Spleen (tissue), 11 donors: ENCODE measurements at regions not wholly inside any gene's neighbourhood (a gene's known extent, or its start where the extent isn't known, plus 50 kb on each side); places are given as distances from the start of the nearest gene placed in this dataset.

Experiments
- DNase-seq: peaks from one replicate; pipeline ENCODE4 v3.0.0-alpha.2; 2020
- H3K27ac ChIP-seq, 8 donors: fragments of 200-600 bp; sonication (generic) in 7 of 8; 1 replicate in 4 of 8; 2 replicates in 4 of 8; pipeline versions ENCODE4 v1.5.0 to v1.8.0; 2016 to 2021; ENCODE audit warnings: inconsistent platforms in 4 of 8, mild to moderate bottlenecking in 4 of 8, moderate library complexity in 1 of 8
- H3K27me3 ChIP-seq, 7 donors: fragments of 200-600 bp; sonication (generic) in 6 of 7; replicated peaks in 1 of 7; 1 replicate in 4 of 7; 2 replicates in 3 of 7; pipeline versions ENCODE4 v1.5.0 to v1.8.0; 2016 to 2021; ENCODE audit warnings: inconsistent platforms in 3 of 7, mild to moderate bottlenecking in 1 of 7
- H3K36me3 ChIP-seq, 6 donors: fragments of 200-600 bp; sonication (generic) in 5 of 6; 1 replicate in 4 of 6; 2 replicates in 2 of 6; pipeline versions ENCODE4 v1.5.0 to v1.8.0; 2016 to 2021; ENCODE audit warnings: inconsistent platforms in 2 of 6
- H3K4me1 ChIP-seq, 6 donors: fragments of 200-600 bp; sonication (generic) in 5 of 6; 1 replicate in 3 of 6; 2 replicates in 3 of 6; pipeline versions ENCODE4 v1.5.0 to v1.8.0; 2016 to 2021; ENCODE audit warnings: inconsistent platforms in 3 of 6
- H3K4me3 ChIP-seq, 8 donors: fragments of 200-600 bp; sonication (generic) in 7 of 8; 1 replicate in 4 of 8; 2 replicates in 4 of 8; pipeline versions ENCODE4 v1.5.0 to v1.8.0; 2016 to 2021; ENCODE audit warnings: inconsistent platforms in 4 of 8, mild to moderate bottlenecking in 4 of 8, moderate library complexity in 2 of 8
- H3K9me3 ChIP-seq, 8 donors: fragments of 200-600 bp; sonication (generic) in 7 of 8; 1 replicate in 4 of 8; 2 replicates in 4 of 8; pipeline versions ENCODE4 v1.5.0 to v1.8.0; 2016 to 2021; ENCODE audit warnings: inconsistent platforms in 4 of 8
- POLR2A ChIP-seq, 3 donors: fragments of 450-650 bp; IDR thresholded peaks; one replicate each; pipeline ENCODE4 v1.5.1; 2017; ENCODE audit warnings: antibody characterized with exemption in 3 of 3, mild to moderate bottlenecking in 1 of 3
- POLR2AphosphoS5 ChIP-seq, 3 donors: sonication (generic); formaldehyde crosslinking; IDR thresholded peaks; one replicate each; pipeline ENCODE4 v1.5.1; 2017; ENCODE audit warnings: antibody characterized with exemption in 3 of 3
- WGBS, 5 donors: extraction: QIAGEN DNeasy Blood & Tissue Kit in 3 of 5; methylation state at CpG; one replicate each; pipeline versions ENCODE4 v1.1.5 to v1.1.7; 2013 to 2018; 5-methylcytosine and 5-hydroxymethylcytosine counted together
- intact Hi-C: fragments of 100-400 bp; cut with DNase I; formaldehyde crosslinking; loops from one replicate; pipeline ENCODE4 v1.15.0; 2023; ENCODE audit warnings: low total_unique reads
- TF ChIP-seq, protein P1 (sequence below), 11 experiments: fragments of 200-600 bp in 7 of 11; fragments of 450-650 bp in 4 of 11; sonication (generic) in 4 of 11; IDR thresholded peaks in 8 of 11; conservative IDR thresholded peaks in 3 of 11; 1 replicate in 7 of 11; 2 replicates in 4 of 11; pipeline versions ENCODE4 v1.4.0 to v1.8.0; 2016 to 2021; ENCODE audit warnings: antibody characterized with exemption in 11 of 11, inconsistent platforms in 4 of 11, mild to moderate bottlenecking in 1 of 11
- donor health status: healthy with polysubstance abuse.
- donor health status: DM: no; HTN: no; CAD: no; lungs with moderate emphysema.
- donor health status: DM: no; HTN: no; CAD: no.
- donor health status: Bipolar disorder and iron deficiency.
- donor health status: healthy.
- donor health status: DM: no; HTN: no; CAD: no.
- donor health status: DM: yes; HTN: yes; CAD: no.

- WGBS, 5 donors = 45 to 83% (median 64%) methylated on average over 1 of the region's 1 CpG
- Histone ChIP-seq H3K27me3 (no peaks in the 10 kb centered on the region), H3K27ac (no peak overlapping the region), H3K36me3 (no peaks in the 10 kb centered on the region), H3K4me1 (no peaks in the 10 kb centered on the region), H3K9me3 (peaks cover 0 to 4% (median 0%) of the 10 kb centered on the region in 8 donors), H3K4me3 (no peak overlapping the region)
- no peak for DNase-seq
- TF ChIP-seq, protein P1, sequence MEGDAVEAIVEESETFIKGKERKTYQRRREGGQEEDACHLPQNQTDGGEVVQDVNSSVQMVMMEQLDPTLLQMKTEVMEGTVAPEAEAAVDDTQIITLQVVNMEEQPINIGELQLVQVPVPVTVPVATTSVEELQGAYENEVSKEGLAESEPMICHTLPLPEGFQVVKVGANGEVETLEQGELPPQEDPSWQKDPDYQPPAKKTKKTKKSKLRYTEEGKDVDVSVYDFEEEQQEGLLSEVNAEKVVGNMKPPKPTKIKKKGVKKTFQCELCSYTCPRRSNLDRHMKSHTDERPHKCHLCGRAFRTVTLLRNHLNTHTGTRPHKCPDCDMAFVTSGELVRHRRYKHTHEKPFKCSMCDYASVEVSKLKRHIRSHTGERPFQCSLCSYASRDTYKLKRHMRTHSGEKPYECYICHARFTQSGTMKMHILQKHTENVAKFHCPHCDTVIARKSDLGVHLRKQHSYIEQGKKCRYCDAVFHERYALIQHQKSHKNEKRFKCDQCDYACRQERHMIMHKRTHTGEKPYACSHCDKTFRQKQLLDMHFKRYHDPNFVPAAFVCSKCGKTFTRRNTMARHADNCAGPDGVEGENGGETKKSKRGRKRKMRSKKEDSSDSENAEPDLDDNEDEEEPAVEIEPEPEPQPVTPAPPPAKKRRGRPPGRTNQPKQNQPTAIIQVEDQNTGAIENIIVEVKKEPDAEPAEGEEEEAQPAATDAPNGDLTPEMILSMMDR (IDR thresholded peaks at IDR 0.05 in 8 of 11, conservative IDR thresholded peaks at IDR 0.05 in 3 of 11) = no peak
- TF ChIP-seq POLR2AphosphoS5 (IDR thresholded peaks at IDR 0.05) (no peak), POLR2A (IDR thresholded peaks at IDR 0.05) (no peak)
- intact Hi-C loops = no loop called here
Measured at GRCh38 chr20:9945408-9945807, 89.4 kb upstream of the ANKEF1 start.

DNA sequence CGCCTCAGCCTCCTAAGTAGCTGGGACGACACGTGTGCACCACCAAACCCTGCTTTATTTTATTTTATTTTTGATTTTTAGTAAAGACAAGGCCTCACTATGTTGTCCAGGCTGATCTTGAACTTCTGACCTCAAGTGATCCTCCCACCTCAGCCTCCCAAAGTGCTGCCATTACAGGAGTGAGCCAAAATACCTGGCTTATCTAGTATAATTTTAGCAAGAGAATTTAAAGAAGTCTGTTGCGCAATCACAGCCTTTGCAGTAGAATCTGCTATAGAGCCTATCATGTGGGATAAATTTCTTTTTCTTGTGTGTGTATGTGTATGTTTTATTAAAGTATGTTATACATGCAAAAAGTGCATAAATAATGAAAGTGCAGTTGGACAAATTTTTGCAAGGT is 92.1 kb upstream of the ANKEF1 start:
- 85 to 88% (median 87%) methylated on average over 4 of the region's 4 CpGs for WGBS, 5 donors
- DNase-seq = no peak
- H3K27me3 ChIP-seq = no peaks in the 10 kb centered on the region
- H3K27ac ChIP-seq = no peak overlapping the region
- no peak overlapping the region for H3K4me3 ChIP-seq
- no peaks in the 10 kb centered on the region for H3K4me1 ChIP-seq
- intact Hi-C loops = no loop called here
- H3K9me3 ChIP-seq = peaks cover 0 to 6% (median 0%) of the 10 kb centered on the region in 8 donors
- TF ChIP-seq, protein P1 (IDR thresholded peaks at IDR 0.05 in 8 of 11, conservative IDR thresholded peaks at IDR 0.05 in 3 of 11) = no peak
- no peak for TF ChIP-seq POLR2AphosphoS5 (IDR thresholded peaks at IDR 0.05)
- no peak for TF ChIP-seq POLR2A (IDR thresholded peaks at IDR 0.05)
- no peaks in the 10 kb centered on the region for H3K36me3 ChIP-seq

GRCh38 chr20:9940329-9940728 is 94.5 kb upstream of the ANKEF1 start:
- DNase-seq = no peak
- TF ChIP-seq POLR2A (IDR thresholded peaks at IDR 0.05) (no peak), POLR2AphosphoS5 (IDR thresholded peaks at IDR 0.05) (no peak)
- TF ChIP-seq, protein P1 (IDR thresholded peaks at IDR 0.05 in 8 of 11, conservative IDR thresholded peaks at IDR 0.05 in 3 of 11) = no peak
- Histone ChIP-seq H3K27me3 (no peaks in the 10 kb centered on the region), H3K4me1 (no peaks in the 10 kb centered on the region), H3K4me3 (no peak overlapping the region), H3K36me3 (no peaks in the 10 kb centered on the region), H3K27ac (no peak overlapping the region), H3K9me3 (peaks cover 0 to 6% (median 0%) of the 10 kb centered on the region in 8 donors)
- intact Hi-C loops = no loop called here
- 53 to 80% (median 78%) methylated on average over 2 of the region's 2 CpGs for WGBS, 5 donors

GRCh38 chr20:9939231-9939630 is 95.6 kb upstream of the ANKEF1 start:
- WGBS, 5 donors = 77 to 82% (median 81%) methylated on average over 2 of the region's 2 CpGs
- Histone ChIP-seq H3K27ac (no peak overlapping the region), H3K9me3 (peaks cover 0 to 6% (median 0%) of the 10 kb centered on the region in 8 donors), H3K27me3 (no peaks in the 10 kb centered on the region), H3K4me1 (no peaks in the 10 kb centered on the region), H3K36me3 (no peaks in the 10 kb centered on the region), H3K4me3 (no peak overlapping the region)
- TF ChIP-seq POLR2A (IDR thresholded peaks at IDR 0.05) = no peak
- TF ChIP-seq, protein P1 (IDR thresholded peaks at IDR 0.05 in 8 of 11, conservative IDR thresholded peaks at IDR 0.05 in 3 of 11) = no peak
- TF ChIP-seq POLR2AphosphoS5 (IDR thresholded peaks at IDR 0.05) = no peak
- no peak for DNase-seq
- intact Hi-C loops = no loop called here
